Tibial nerve (tissue), 4 donors: ENCODE measurements at regions not wholly inside any gene's neighbourhood (a gene's known extent, or its start where the extent isn't known, plus 50 kb on each side); places are given as distances from the start of the nearest gene placed in this dataset.

Experiments
- DNase-seq, 2 donors: peaks; one replicate each; pipeline ENCODE4 v3.0.0-alpha.2; 2019; ENCODE audit warnings: low spot score in 2 of 2
- H3K27ac ChIP-seq, 4 donors: fragments of 200-600 bp; sonication (generic) in 3 of 4; one replicate each; pipeline ENCODE4 v1.5.1; 2017 to 2019; ENCODE audit warnings: mild to moderate bottlenecking in 1 of 4
- H3K27me3 ChIP-seq, 2 donors: fragments of 200-600 bp; sonication (generic) in 1 of 2; one replicate each; pipeline versions ENCODE4 v1.5.1 to v1.6.0; 2017 to 2019
- H3K36me3 ChIP-seq, 3 donors: fragments of 200-600 bp; sonication (generic); one replicate each; pipeline ENCODE4 v1.5.1; 2018 to 2019
- H3K4me1 ChIP-seq, 4 donors: fragments of 200-600 bp; sonication (generic) in 3 of 4; one replicate each; pipeline ENCODE4 v1.5.1; 2017 to 2019
- H3K4me3 ChIP-seq, 4 donors: fragments of 200-600 bp; sonication (generic) in 3 of 4; one replicate each; pipeline ENCODE4 v1.5.1; 2017 to 2019; ENCODE audit warnings: mild to moderate bottlenecking in 1 of 4, moderate library complexity in 1 of 4
- H3K9me3 ChIP-seq, 4 donors: fragments of 200-600 bp; sonication (generic) in 3 of 4; one replicate each; pipeline ENCODE4 v1.5.1; 2017 to 2019
- EP300 ChIP-seq, 2 donors: sonication (generic); formaldehyde crosslinking; IDR thresholded peaks; one replicate each; pipeline ENCODE4 v1.6.1; 2017; ENCODE audit warnings: antibody characterized with exemption in 2 of 2, mild to moderate bottlenecking in 1 of 2
- POLR2A ChIP-seq, 2 donors: fragments of 450-650 bp; IDR thresholded peaks; one replicate each; pipeline ENCODE4 v1.6.1; 2017; ENCODE audit warnings: antibody characterized with exemption in 2 of 2, mild to moderate bottlenecking in 2 of 2, moderate library complexity in 2 of 2
- WGBS, 2 donors: methylation state at CpG; one replicate each; pipeline ENCODE4 v1.1.5; 2018; 5-methylcytosine and 5-hydroxymethylcytosine counted together
- TF ChIP-seq, protein P1 (sequence below), 5 experiments: fragments of 200-600 bp in 3 of 5; fragments of 450-650 bp in 2 of 5; sonication (generic) in 3 of 5; IDR thresholded peaks; one replicate each; pipeline ENCODE4 v1.5.1; 2016 to 2019; ENCODE audit warnings: antibody characterized with exemption in 5 of 5, mild to moderate bottlenecking in 3 of 5, moderate library complexity in 2 of 5

DNA sequence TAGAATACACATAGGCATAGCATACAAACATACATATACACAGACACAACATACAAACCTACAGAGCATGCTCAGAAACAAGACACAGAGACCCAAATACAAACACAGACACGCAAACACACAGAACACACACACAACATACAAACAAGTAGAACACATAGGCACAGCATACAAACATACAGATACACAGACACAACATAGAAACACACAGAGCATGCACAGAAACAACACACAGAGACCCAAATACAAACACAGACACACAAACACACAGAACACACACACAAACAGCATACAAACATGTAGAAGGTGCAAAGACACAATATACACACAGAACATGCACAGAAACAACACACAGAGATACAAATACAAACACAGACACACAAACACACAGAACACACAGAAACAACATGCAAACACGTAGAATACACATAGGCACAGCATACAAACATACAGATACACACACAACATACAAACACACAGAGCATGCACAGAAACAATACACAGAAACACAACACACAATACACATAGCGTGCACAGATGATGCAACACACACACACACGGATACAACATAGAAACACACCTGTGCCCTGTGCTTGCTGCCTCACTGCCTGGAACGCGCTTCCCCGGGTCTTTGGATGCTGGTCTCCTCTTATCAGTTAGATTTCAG is 469.0 kb upstream of the CDH4 start:
- DNase-seq: no peak
- TF ChIP-seq, protein P1, sequence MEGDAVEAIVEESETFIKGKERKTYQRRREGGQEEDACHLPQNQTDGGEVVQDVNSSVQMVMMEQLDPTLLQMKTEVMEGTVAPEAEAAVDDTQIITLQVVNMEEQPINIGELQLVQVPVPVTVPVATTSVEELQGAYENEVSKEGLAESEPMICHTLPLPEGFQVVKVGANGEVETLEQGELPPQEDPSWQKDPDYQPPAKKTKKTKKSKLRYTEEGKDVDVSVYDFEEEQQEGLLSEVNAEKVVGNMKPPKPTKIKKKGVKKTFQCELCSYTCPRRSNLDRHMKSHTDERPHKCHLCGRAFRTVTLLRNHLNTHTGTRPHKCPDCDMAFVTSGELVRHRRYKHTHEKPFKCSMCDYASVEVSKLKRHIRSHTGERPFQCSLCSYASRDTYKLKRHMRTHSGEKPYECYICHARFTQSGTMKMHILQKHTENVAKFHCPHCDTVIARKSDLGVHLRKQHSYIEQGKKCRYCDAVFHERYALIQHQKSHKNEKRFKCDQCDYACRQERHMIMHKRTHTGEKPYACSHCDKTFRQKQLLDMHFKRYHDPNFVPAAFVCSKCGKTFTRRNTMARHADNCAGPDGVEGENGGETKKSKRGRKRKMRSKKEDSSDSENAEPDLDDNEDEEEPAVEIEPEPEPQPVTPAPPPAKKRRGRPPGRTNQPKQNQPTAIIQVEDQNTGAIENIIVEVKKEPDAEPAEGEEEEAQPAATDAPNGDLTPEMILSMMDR (IDR thresholded peaks at IDR 0.05): no peak
- no peak for TF ChIP-seq POLR2A (IDR thresholded peaks at IDR 0.05)
- TF ChIP-seq EP300 (IDR thresholded peaks at IDR 0.05): no peak
- no peaks in the 10 kb centered on the region for H3K27me3 ChIP-seq
- H3K4me3 ChIP-seq: no peak overlapping the region
- H3K9me3 ChIP-seq: peaks cover 0 to 9% (median 0%) of the 10 kb centered on the region in 4 donors
- H3K4me1 ChIP-seq: peaks cover 0 to 16% (median 0%) of the 10 kb centered on the region in 4 donors
- no peaks in the 10 kb centered on the region for H3K36me3 ChIP-seq
- WGBS, 2 donors: 89 to 93% methylated on average over 7 of the region's 7 CpGs
- no peak overlapping the region for H3K27ac ChIP-seq

DNA sequence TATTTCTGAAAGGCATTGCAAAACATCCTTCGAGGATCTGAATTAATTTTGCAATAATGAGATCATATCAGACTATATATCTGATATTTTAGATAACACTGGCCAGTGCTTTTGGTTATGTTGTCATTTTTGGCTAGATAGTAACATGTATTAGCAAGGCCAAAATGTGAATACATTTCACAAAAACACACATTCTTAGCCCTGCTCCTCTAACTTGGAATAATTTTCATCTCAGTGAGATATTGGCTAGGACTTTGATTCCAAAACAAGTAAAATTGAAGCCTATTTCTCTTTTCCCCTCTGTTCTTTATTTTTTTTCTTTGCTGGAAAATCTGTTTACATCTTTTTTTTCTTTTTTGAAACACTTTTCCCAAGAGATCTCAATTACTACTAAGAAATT is 466.8 kb upstream of the CDH4 start:
- Histone ChIP-seq H3K4me1 (peaks cover 0 to 16% (median 0%) of the 10 kb centered on the region in 4 donors), H3K27me3 (no peaks in the 10 kb centered on the region), H3K27ac (no peak overlapping the region), H3K36me3 (no peaks in the 10 kb centered on the region), H3K9me3 (no peaks in the 10 kb centered on the region), H3K4me3 (no peak overlapping the region)
- no peak for DNase-seq
- 52 to 59% methylated on average over 1 of the region's 1 CpG for WGBS, 2 donors
- TF ChIP-seq POLR2A (IDR thresholded peaks at IDR 0.05) (no peak), EP300 (IDR thresholded peaks at IDR 0.05) (no peak)
- TF ChIP-seq, protein P1 (IDR thresholded peaks at IDR 0.05): no peak

DNA sequence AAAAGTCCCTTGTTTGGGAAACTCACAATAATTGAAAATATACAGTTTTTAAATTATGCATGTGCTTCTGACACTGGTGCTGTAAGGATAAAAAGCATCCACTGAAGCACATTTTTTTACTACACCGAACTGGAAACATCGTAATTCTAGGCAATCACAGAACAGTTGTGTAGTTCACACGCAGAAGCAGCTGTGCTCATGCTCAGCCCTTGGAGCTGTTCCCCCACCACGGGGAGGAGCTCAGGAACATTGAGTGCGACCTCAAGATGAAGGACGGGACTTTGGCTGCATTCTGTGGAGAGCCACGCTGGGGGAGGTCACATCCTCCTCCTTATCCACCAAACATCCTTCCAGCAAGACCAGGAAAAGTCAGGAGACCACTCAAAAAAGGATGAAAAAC is 466.3 kb upstream of the CDH4 start:
- TF ChIP-seq, protein P1 (IDR thresholded peaks at IDR 0.05): no peak
- TF ChIP-seq POLR2A (IDR thresholded peaks at IDR 0.05): no peak
- no peak for TF ChIP-seq EP300 (IDR thresholded peaks at IDR 0.05)
- H3K4me3 ChIP-seq: no peak overlapping the region
- H3K4me1 ChIP-seq: peaks cover 0 to 16% (median 0%) of the 10 kb centered on the region in 4 donors
- no peak overlapping the region for H3K27ac ChIP-seq
- H3K27me3 ChIP-seq: no peaks in the 10 kb centered on the region
- WGBS, 2 donors: 38 to 39% methylated on average over 7 of the region's 7 CpGs
- no peak for DNase-seq
- no peaks in the 10 kb centered on the region for H3K9me3 ChIP-seq
- no peaks in the 10 kb centered on the region for H3K36me3 ChIP-seq

DNA sequence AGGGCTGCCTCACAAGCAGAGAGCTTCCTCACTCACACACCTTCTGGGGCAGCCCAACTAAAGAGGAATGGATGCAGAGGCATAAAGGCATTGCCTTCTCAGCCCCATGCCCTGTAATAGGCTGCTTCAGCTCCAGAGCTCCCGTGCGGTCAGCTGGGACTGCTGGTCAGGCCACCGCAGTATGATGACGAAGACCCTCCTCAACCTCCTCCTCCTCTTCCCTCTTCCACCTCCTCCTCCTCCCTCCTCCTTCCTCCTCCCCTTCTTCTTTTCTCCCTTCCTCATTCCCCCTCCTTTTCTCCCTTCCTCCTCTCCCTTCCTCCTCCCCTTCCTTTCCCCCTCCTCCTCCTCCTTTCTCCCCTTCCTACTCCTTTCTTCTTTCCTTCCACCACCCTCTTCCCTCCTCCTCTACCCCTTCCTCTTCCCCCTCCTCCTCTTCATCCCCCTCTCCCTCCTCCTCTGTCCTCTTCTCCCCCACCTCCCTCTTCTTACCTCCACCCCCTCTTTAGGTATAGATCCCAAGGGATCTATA is 465.3 kb upstream of the CDH4 start:
- Histone ChIP-seq H3K27ac (no peak overlapping the region), H3K36me3 (no peaks in the 10 kb centered on the region), H3K9me3 (no peaks in the 10 kb centered on the region), H3K4me3 (no peak overlapping the region), H3K27me3 (no peaks in the 10 kb centered on the region), H3K4me1 (peaks cover 0 to 16% (median 0%) of the 10 kb centered on the region in 4 donors)
- 59 to 75% methylated on average over 4 of the region's 4 CpGs for WGBS, 2 donors
- no peak for DNase-seq
- TF ChIP-seq EP300 (IDR thresholded peaks at IDR 0.05) (no peak), POLR2A (IDR thresholded peaks at IDR 0.05) (no peak)
- TF ChIP-seq, protein P1 (IDR thresholded peaks at IDR 0.05): no peak

DNA sequence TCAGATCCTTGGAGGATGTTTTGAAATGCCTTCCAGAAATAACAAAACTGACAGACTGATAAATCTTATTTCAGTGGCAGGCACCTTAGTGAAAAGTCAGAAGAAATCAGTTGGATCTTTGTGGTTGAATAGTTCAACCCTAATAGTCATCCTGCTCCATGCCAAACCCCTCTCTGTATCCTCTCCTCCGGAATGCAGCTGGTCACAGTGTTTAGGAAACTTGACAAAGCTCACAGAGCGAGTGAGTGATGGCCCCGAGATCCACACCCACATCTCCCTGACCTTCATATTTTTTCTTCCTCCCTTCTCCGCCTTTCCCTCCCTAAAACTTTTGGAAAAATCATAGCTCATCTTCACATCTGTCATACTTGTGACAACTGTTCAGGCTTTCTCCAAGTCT is 464.8 kb upstream of the CDH4 start:
- Histone ChIP-seq H3K27me3 (no peaks in the 10 kb centered on the region), H3K36me3 (no peaks in the 10 kb centered on the region), H3K9me3 (no peaks in the 10 kb centered on the region), H3K4me3 (no peak overlapping the region), H3K4me1 (peaks cover 0 to 16% (median 0%) of the 10 kb centered on the region in 4 donors), H3K27ac (no peak overlapping the region)
- DNase-seq: no peak
- WGBS, 2 donors: 12 to 20% methylated on average over 3 to 4 of the region's 4 CpGs
- no peak for TF ChIP-seq POLR2A (IDR thresholded peaks at IDR 0.05)
- TF ChIP-seq, protein P1 (IDR thresholded peaks at IDR 0.05): no peak
- no peak for TF ChIP-seq EP300 (IDR thresholded peaks at IDR 0.05)
